ENCODE measurements at regions not wholly inside any gene's neighbourhood (a gene's known extent, or its start where the extent isn't known, plus 50 kb on each side); places are given as distances from the start of the nearest gene placed in this dataset.

DNA sequence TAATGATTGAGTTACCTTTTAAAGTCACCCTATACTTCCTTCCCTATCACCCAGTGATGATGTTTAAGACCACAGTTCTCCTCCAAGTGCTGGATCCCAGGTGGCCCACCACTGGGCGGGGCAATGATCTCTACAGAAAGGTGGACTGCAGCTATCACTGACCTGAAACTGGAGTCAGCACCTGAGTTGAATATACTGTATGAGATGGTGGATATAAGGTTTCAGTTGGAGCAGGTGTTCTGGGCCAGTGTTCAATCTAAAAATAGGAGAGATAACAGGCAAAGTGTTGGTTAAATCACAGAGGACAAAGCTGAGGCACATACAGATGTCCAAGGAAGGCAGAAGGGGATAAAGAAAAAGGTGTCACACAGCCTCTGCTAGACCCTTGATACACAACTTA, 96.6 kb downstream of the SIPA1L2 start:
- no peak for ATAC-seq
- TF ChIP-seq ARNTL (CRISPR knock-in tag; IDR thresholded peaks at IDR 0.05; ENCODE audit: borderline replicate concordance, low read depth) (no peak), ZFP3 (CRISPR knock-in tag; IDR thresholded peaks at IDR 0.05) (no peak), SNAI2 (CRISPR knock-in tag; IDR thresholded peaks at IDR 0.05) (no peak), RARB (CRISPR knock-in tag; IDR thresholded peaks at IDR 0.05) (no peak), ZNF8 (CRISPR knock-in tag; IDR thresholded peaks at IDR 0.05) (no peak), ISL1 (CRISPR knock-in tag; IDR thresholded peaks at IDR 0.05) (no peak), CSDC2 (CRISPR knock-in tag; IDR thresholded peaks at IDR 0.05) (no peak), ZNF565 (CRISPR knock-in tag; conservative IDR thresholded peaks at IDR 0.05; ENCODE audit: low read depth) (no peak), OSR1 (CRISPR knock-in tag; IDR thresholded peaks at IDR 0.05) (no peak), ZC3H10 (CRISPR knock-in tag; IDR thresholded peaks at IDR 0.05) (no peak), BACH2 (CRISPR knock-in tag; IDR thresholded peaks at IDR 0.05; ENCODE audit: borderline replicate concordance) (no peak)
- TF ChIP-seq, protein P1, sequence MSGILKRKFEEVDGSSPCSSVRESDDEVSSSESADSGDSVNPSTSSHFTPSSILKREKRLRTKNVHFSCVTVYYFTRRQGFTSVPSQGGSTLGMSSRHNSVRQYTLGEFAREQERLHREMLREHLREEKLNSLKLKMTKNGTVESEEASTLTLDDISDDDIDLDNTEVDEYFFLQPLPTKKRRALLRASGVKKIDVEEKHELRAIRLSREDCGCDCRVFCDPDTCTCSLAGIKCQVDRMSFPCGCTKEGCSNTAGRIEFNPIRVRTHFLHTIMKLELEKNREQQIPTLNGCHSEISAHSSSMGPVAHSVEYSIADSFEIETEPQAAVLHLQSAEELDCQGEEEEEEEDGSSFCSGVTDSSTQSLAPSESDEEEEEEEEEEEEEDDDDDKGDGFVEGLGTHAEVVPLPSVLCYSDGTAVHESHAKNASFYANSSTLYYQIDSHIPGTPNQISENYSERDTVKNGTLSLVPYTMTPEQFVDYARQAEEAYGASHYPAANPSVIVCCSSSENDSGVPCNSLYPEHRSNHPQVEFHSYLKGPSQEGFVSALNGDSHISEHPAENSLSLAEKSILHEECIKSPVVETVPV (CRISPR knock-in tag; IDR thresholded peaks at IDR 0.05): no peak
- TF ChIP-seq, protein P2, sequence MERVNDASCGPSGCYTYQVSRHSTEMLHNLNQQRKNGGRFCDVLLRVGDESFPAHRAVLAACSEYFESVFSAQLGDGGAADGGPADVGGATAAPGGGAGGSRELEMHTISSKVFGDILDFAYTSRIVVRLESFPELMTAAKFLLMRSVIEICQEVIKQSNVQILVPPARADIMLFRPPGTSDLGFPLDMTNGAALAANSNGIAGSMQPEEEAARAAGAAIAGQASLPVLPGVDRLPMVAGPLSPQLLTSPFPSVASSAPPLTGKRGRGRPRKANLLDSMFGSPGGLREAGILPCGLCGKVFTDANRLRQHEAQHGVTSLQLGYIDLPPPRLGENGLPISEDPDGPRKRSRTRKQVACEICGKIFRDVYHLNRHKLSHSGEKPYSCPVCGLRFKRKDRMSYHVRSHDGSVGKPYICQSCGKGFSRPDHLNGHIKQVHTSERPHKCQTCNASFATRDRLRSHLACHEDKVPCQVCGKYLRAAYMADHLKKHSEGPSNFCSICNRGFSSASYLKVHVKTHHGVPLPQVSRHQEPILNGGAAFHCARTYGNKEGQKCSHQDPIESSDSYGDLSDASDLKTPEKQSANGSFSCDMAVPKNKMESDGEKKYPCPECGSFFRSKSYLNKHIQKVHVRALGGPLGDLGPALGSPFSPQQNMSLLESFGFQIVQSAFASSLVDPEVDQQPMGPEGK (CRISPR knock-in tag; IDR thresholded peaks at IDR 0.05; ENCODE audit: borderline replicate concordance): no peak
- TF ChIP-seq, protein P3, sequence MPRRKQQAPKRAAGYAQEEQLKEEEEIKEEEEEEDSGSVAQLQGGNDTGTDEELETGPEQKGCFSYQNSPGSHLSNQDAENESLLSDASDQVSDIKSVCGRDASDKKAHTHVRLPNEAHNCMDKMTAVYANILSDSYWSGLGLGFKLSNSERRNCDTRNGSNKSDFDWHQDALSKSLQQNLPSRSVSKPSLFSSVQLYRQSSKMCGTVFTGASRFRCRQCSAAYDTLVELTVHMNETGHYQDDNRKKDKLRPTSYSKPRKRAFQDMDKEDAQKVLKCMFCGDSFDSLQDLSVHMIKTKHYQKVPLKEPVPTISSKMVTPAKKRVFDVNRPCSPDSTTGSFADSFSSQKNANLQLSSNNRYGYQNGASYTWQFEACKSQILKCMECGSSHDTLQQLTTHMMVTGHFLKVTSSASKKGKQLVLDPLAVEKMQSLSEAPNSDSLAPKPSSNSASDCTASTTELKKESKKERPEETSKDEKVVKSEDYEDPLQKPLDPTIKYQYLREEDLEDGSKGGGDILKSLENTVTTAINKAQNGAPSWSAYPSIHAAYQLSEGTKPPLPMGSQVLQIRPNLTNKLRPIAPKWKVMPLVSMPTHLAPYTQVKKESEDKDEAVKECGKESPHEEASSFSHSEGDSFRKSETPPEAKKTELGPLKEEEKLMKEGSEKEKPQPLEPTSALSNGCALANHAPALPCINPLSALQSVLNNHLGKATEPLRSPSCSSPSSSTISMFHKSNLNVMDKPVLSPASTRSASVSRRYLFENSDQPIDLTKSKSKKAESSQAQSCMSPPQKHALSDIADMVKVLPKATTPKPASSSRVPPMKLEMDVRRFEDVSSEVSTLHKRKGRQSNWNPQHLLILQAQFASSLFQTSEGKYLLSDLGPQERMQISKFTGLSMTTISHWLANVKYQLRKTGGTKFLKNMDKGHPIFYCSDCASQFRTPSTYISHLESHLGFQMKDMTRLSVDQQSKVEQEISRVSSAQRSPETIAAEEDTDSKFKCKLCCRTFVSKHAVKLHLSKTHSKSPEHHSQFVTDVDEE (CRISPR knock-in tag; IDR thresholded peaks at IDR 0.05): no peak
- TF ChIP-seq, protein P4, sequence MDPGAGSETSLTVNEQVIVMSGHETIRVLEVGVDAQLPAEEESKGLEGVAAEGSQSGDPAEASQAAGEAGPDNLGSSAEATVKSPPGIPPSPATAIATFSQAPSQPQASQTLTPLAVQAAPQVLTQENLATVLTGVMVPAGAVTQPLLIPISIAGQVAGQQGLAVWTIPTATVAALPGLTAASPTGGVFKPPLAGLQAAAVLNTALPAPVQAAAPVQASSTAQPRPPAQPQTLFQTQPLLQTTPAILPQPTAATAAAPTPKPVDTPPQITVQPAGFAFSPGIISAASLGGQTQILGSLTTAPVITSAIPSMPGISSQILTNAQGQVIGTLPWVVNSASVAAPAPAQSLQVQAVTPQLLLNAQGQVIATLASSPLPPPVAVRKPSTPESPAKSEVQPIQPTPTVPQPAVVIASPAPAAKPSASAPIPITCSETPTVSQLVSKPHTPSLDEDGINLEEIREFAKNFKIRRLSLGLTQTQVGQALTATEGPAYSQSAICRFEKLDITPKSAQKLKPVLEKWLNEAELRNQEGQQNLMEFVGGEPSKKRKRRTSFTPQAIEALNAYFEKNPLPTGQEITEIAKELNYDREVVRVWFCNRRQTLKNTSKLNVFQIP (CRISPR knock-in tag; IDR thresholded peaks at IDR 0.05; ENCODE audit: borderline replicate concordance, low read depth): no peak

DNA sequence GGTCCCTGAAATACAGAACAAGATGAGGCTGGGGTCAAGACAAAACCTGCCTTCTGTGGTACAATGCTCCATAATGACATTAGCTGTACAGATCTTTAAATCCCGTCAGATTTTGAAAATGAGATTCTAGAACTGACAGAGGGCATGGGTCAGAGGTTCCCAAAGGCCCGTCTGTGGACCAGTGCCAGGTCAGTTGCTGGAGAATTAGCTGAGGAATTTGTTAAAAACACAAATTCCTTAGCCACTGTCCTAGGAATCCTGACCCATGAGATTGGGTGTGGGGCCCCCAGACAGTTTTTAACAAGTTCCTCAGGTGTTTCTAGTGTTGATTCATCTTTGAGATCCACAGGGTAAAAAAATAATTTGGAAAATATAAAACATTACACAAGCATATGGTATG, 97.0 kb downstream of the SIPA1L2 start:
- no peak for ATAC-seq
- TF ChIP-seq ZNF565 (CRISPR knock-in tag; conservative IDR thresholded peaks at IDR 0.05; ENCODE audit: low read depth): no peak
- no peak for TF ChIP-seq ZNF8 (CRISPR knock-in tag; IDR thresholded peaks at IDR 0.05)
- TF ChIP-seq, protein P4 (CRISPR knock-in tag; IDR thresholded peaks at IDR 0.05; ENCODE audit: borderline replicate concordance, low read depth): no peak
- TF ChIP-seq, protein P5, sequence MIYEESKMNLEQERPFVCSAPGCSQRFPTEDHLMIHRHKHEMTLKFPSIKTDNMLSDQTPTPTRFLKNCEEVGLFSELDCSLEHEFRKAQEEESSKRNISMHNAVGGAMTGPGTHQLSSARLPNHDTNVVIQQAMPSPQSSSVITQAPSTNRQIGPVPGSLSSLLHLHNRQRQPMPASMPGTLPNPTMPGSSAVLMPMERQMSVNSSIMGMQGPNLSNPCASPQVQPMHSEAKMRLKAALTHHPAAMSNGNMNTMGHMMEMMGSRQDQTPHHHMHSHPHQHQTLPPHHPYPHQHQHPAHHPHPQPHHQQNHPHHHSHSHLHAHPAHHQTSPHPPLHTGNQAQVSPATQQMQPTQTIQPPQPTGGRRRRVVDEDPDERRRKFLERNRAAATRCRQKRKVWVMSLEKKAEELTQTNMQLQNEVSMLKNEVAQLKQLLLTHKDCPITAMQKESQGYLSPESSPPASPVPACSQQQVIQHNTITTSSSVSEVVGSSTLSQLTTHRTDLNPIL (CRISPR knock-in tag; IDR thresholded peaks at IDR 0.05; ENCODE audit: low read depth): no peak
- TF ChIP-seq, protein P2 (CRISPR knock-in tag; IDR thresholded peaks at IDR 0.05; ENCODE audit: borderline replicate concordance): no peak
- TF ChIP-seq TCF4 (CRISPR knock-in tag; IDR thresholded peaks at IDR 0.05; ENCODE audit: borderline replicate concordance): no peak
- TF ChIP-seq RARB (CRISPR knock-in tag; IDR thresholded peaks at IDR 0.05): no peak
- TF ChIP-seq, protein P3 (CRISPR knock-in tag; IDR thresholded peaks at IDR 0.05): no peak
- TF ChIP-seq CSDC2 (CRISPR knock-in tag; IDR thresholded peaks at IDR 0.05): no peak
- no peak for TF ChIP-seq ZFP3 (CRISPR knock-in tag; IDR thresholded peaks at IDR 0.05)
- TF ChIP-seq ESRRG (CRISPR knock-in tag; IDR thresholded peaks at IDR 0.05): no peak
- TF ChIP-seq TOX (CRISPR knock-in tag; IDR thresholded peaks at IDR 0.05; ENCODE audit: borderline replicate concordance): no peak
- no peak for TF ChIP-seq OSR1 (CRISPR knock-in tag; IDR thresholded peaks at IDR 0.05)
- TF ChIP-seq ARNTL (CRISPR knock-in tag; IDR thresholded peaks at IDR 0.05; ENCODE audit: borderline replicate concordance, low read depth): no peak
- no peak for TF ChIP-seq ZC3H10 (CRISPR knock-in tag; IDR thresholded peaks at IDR 0.05)
- TF ChIP-seq, protein P1 (CRISPR knock-in tag; IDR thresholded peaks at IDR 0.05): no peak
